K562 (cell line): ENCODE measurements at regions not wholly inside any gene's neighbourhood (a gene's known extent, or its start where the extent isn't known, plus 50 kb on each side); places are given as distances from the start of the nearest gene placed in this dataset.

Experiments used
- GATAD2B ChIP-seq: fragments of 450-650 bp; IDR thresholded peaks from 2 replicates; pipeline ENCODE4 v1.6.1; 2017; ENCODE audit warnings: mild to moderate bottlenecking, borderline replicate concordance
- NFIC ChIP-seq: fragments of 450-650 bp; IDR thresholded peaks from 2 replicates; pipeline ENCODE4 v1.6.1; 2017; ENCODE audit warnings: mild to moderate bottlenecking, inconsistent platforms
- NFYB ChIP-seq: IDR thresholded peaks from 2 replicates; pipeline ENCODE4 v1.6.1; 2011; ENCODE audit warnings: mild to moderate bottlenecking, moderate library complexity; ENCODE audit not compliant: insufficient read length; ENCODE audit errors: extremely low read depth
- NR2C1 ChIP-seq, 2 experiments: fragments of 450-650 bp; IDR thresholded peaks; 2 replicates each; pipeline ENCODE4 v1.6.1; 2017; ENCODE audit warnings: mild to moderate bottlenecking in 2 of 2, antibody characterized with exemption in 1 of 2, inconsistent platforms in 1 of 2, missing compliant biosample characterization in 1 of 2, missing genetic modification characterization in 1 of 2
- POLR2A ChIP-seq: fragments of 450-650 bp; conservative IDR thresholded peaks from 2 replicates; pipeline ENCODE4 v1.6.1; 2016
- RB1 ChIP-seq: fragments of 450-650 bp; IDR thresholded peaks from 2 replicates; pipeline ENCODE4 v1.6.1; 2017; ENCODE audit warnings: low read depth, mild to moderate bottlenecking
- SUPT5H ChIP-seq: fragments of 450-650 bp; IDR thresholded peaks from 2 replicates; pipeline ENCODE4 v1.6.1; 2016
- ZNF24 ChIP-seq: fragments of 450-650 bp; IDR thresholded peaks from 2 replicates; pipeline ENCODE4 v1.6.1; 2016
- TF ChIP-seq, protein P1 (sequence below), 3 experiments: IDR thresholded peaks in 2 of 3; conservative IDR thresholded peaks in 1 of 3; 2 replicates each; pipeline ENCODE4 v1.5.1; 2011 to 2012; ENCODE audit warnings: low read length in 3 of 3, mild to moderate bottlenecking in 3 of 3, control low read depth in 2 of 3, improper control_type of control experiment in 1 of 3, inconsistent platforms in 1 of 3, low read depth in 1 of 3, mixed read lengths in 1 of 3, moderate library complexity in 1 of 3; ENCODE audit not compliant: insufficient read depth in 2 of 3

DNA sequence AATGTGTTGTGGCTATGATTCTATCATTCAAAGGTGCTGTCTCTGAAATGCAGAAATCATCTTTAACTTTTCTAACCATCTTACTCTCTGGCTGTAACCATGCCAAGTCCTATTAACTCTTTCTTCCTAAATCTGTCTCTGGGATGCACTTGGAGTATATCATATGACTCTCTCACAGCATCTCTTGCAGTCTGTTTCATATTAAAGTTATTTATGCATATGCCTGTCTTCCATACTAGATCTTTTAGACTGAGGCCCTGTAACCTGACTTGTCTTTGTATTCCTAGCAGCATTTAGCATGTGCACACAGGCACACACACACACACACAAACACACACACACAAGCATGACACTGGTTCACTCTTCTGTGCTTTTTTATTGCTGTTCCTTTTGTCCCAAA, 320.6 kb downstream of the ETAA1 start:
- no peak for TF ChIP-seq NFIC
- TF ChIP-seq SUPT5H, result no peak
- TF ChIP-seq, protein P1, sequence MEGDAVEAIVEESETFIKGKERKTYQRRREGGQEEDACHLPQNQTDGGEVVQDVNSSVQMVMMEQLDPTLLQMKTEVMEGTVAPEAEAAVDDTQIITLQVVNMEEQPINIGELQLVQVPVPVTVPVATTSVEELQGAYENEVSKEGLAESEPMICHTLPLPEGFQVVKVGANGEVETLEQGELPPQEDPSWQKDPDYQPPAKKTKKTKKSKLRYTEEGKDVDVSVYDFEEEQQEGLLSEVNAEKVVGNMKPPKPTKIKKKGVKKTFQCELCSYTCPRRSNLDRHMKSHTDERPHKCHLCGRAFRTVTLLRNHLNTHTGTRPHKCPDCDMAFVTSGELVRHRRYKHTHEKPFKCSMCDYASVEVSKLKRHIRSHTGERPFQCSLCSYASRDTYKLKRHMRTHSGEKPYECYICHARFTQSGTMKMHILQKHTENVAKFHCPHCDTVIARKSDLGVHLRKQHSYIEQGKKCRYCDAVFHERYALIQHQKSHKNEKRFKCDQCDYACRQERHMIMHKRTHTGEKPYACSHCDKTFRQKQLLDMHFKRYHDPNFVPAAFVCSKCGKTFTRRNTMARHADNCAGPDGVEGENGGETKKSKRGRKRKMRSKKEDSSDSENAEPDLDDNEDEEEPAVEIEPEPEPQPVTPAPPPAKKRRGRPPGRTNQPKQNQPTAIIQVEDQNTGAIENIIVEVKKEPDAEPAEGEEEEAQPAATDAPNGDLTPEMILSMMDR (IDR thresholded peaks at IDR 0.05 in 2 of 3, conservative IDR thresholded peaks at IDR 0.05 in 1 of 3; ENCODE audit: insufficient read depth in 2 of 3, low read depth in 1 of 3, low read length in 3 of 3), result no peak
- no peak for TF ChIP-seq NFYB
- no peak for TF ChIP-seq RB1
- TF ChIP-seq NR2C1 (IDR thresholded peaks at IDR 0.05), result no peak
- TF ChIP-seq NR2C1 (tag; IDR thresholded peaks at IDR 0.05), result no peak
- TF ChIP-seq GATAD2B, result no peak
- no peak for TF ChIP-seq ZNF24
- no peak for TF ChIP-seq POLR2A
